Fibroblast of the aortic adventitia (primary cell): ENCODE measurements at regions not wholly inside any gene's neighbourhood (a gene's known extent, or its start where the extent isn't known, plus 50 kb on each side); places are given as distances from the start of the nearest gene placed in this dataset.

Experiments
- DNase-seq: peaks from one replicate; pipeline ENCODE4 v3.0.0-alpha.2; 2010; ENCODE audit warnings: low read depth
- H3K4me3 ChIP-seq: 2 replicates; pipeline ENCODE4 v1.5.1; 2011; ENCODE audit warnings: low read depth, mild to moderate bottlenecking, control low read depth, low read length, moderate library complexity
- CTCF ChIP-seq: IDR thresholded peaks from 2 replicates; pipeline ENCODE4 v1.5.1; 2011; ENCODE audit warnings: mild to moderate bottlenecking, low read length, control low read depth, inconsistent platforms; ENCODE audit not compliant: insufficient read depth

- DNase-seq = no peak
- no peak overlapping the region for H3K4me3 ChIP-seq
- no peak for TF ChIP-seq CTCF
Measured at GRCh38 chr6:147874322-147874721, 365.8 kb downstream of the SAMD5 start.

- DNase-seq = no peak
- TF ChIP-seq CTCF = no peak
- no peak overlapping the region for H3K4me3 ChIP-seq
Measured at GRCh38 chr6:147879031-147879580, 370.6 kb downstream of the SAMD5 start.

GRCh38 chr6:147881432-147881831 is 372.9 kb downstream of the SAMD5 start:
- no peak for DNase-seq
- TF ChIP-seq CTCF = no peak
- no peak overlapping the region for H3K4me3 ChIP-seq

GRCh38 chr6:147888374-147888773 is 379.9 kb downstream of the SAMD5 start:
- H3K4me3 ChIP-seq = no peak overlapping the region
- no peak for DNase-seq
- TF ChIP-seq CTCF = no peak

- H3K4me3 ChIP-seq = no peak overlapping the region
- no peak for DNase-seq
- TF ChIP-seq CTCF = no peak
Measured at GRCh38 chr6:147891671-147892070, 383.2 kb downstream of the SAMD5 start.

GRCh38 chr6:147892476-147892875 is 384.0 kb downstream of the SAMD5 start:
- DNase-seq = no peak
- no peak for TF ChIP-seq CTCF
- no peak overlapping the region for H3K4me3 ChIP-seq

- no peak for DNase-seq
- TF ChIP-seq CTCF = no peak
- H3K4me3 ChIP-seq = no peak overlapping the region
Measured at GRCh38 chr6:147895272-147895671, 386.8 kb downstream of the SAMD5 start.
